Suppressor macrophage treated with lipopolysaccharide for 4 hours (primary cell): ENCODE measurements at regions not wholly inside any gene's neighbourhood (a gene's known extent, or its start where the extent isn't known, plus 50 kb on each side); places are given as distances from the start of the nearest gene placed in this dataset.
A peak's percentile ranks its signal among the peaks of the same experiment; 100 is the strongest.
"Not testable (repeated sequence)": the region's sequence is repeated elsewhere in the genome, so short reads cannot be mapped to it uniquely, and the experiment has no call there.

Source experiments
- DNase-seq: peaks from one replicate; pipeline ENCODE4 v3.0.0-alpha.2; 2020

DNA sequence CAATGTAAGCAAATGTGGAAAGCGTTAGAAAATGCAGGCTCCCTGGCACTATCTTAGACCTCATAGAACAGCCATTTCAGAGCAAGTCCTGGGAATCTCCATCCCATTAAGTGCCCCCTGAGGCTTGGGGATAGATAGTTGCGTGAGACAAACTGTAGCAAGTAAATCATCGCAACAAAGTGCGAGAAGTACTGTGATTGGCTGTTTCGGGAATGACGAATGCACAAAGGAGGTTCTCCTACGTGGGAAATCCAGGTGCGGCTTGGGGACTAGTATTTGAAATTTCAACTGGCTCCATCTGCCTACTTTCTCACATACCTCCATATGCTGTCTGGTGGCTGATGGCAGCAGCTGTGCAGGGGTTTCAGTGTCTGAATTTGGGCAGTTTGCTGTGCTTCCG is 84.5 kb downstream of the PLEKHG1 start:
- no peak for DNase-seq

- DNase-seq = no peak
These were observed 85.2 kb downstream of the PLEKHG1 start for GRCh38 chr6:150684714-150685459.

GRCh38 chr6:150685860-150686259 is 86.2 kb downstream of the PLEKHG1 start:
- peak; percentile 40 for DNase-seq

- no peak for DNase-seq
These were observed 86.9 kb downstream of the PLEKHG1 start for GRCh38 chr6:150686566-150686965.

- no peak for DNase-seq
These were observed 87.8 kb downstream of the PLEKHG1 start for GRCh38 chr6:150687508-150687907.

DNA sequence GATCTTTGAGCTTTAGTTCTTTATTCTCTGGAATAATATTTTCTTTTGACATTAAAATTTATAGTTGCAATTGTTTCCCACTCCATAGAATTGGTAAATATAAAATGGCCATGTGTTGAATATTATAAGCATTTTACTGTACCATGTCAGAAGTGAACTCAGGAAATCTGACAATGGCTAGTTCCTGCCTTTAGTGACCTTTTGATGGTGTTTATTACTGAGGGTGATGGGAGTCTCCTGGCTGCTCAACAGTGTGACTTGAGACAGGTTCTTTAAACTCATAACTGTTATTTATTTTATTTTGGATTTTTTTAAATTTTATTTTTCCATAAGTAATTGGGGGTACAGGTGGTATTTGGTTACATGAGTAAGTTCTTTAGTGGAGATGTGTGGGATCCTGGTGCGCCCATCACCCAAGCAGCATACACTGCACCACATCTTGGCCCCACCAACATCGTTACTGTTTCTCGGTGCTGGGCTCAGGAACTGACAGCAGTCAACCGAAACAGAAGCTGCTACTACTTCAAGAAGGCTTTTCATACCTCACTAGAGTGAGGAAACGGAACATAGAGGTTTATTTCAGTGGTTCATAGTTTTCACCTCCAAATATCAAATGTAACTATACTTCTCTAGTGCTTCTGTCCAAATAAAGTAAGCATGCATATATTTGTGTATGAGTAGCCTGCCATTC is 90.4 kb downstream of the PLEKHG1 start:
- no peak for DNase-seq

- DNase-seq = no peak
These were observed 91.0 kb downstream of the PLEKHG1 start for GRCh38 chr6:150690681-150691080.

DNA sequence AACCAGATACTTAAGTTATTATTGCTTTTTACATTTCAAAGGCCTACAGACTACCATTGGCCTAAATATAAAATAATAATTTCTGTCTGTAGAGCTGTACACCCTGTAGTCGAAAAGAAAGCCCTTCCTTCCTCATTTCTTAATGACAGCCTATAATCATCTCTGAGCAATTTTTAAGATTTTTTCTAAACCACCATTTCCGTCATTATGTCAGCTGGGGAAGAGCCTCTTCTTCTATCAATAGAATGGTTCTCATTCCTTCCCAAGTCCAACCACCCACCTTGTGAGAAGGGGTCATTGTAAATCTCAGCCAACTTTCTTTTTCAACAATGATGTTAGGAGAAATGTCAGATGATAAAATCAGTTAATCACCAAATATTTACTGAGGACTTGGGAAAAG is 91.8 kb downstream of the PLEKHG1 start:
- DNase-seq = peak; percentile 46

GRCh38 chr6:150692604-150693003 is 92.9 kb downstream of the PLEKHG1 start:
- DNase-seq = no peak

- no peak for DNase-seq
These were observed 95.2 kb downstream of the PLEKHG1 start for GRCh38 chr6:150694889-150695288.

DNA sequence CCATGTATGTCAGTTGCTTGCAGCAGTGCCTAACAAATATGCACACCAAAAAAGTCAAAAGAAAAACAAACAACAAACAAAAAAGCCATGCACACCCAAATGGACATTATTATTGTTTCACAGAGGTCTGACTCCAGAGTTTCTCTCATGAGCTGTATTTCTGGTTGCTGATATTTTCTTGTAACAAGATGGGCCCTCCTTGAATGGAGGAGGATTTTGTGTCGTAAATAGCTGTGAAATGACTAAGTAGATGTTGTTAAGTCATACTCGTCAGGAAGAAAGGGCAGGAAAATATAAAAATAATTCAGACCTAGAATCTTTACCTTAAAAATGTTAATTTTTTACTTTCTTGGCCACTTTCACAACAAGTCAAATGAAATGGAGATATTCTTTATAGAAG is 96.0 kb downstream of the PLEKHG1 start:
- no peak for DNase-seq

DNA sequence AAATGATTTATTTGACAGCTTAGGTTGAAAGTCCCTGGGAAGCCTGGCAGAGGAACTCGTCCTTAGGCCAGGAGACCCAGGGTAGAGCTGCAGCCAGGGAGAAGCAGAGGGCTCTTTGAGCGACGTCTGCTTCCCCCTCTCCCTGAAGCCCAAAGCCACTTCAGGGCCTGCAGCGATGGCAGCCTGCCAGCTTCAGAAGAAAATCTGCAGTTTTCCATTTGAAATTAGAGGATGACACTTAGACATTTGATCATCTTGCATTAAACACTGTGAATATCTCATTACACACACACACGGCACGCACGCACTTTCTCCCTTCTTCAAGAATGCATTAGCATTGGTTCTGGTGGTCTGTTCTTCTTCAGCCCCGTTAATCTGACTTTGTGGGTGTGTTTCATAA is 96.5 kb downstream of the PLEKHG1 start:
- no peak for DNase-seq

- not testable (repeated sequence) for DNase-seq
These were observed 97.2 kb downstream of the PLEKHG1 start for GRCh38 chr6:150696918-150697317.

DNA sequence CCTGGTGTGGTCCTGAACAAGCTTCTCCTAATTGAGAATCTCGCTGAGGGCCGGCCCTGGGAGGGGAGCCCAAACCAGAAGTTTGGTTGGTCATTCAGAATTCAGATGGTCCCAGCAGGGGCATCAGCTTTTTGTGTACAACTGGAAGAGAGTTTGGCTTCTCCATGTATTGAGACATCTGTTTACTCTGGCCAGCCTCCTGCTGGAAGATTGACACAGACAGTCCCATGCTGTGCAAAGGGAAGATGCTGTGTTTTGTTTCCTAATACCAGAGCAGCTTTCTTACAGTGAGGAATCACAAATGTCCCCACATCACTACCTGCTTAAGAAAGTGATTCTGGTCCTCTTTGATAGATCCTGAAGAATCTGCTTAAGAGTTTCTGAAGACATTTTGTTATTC is 97.8 kb downstream of the PLEKHG1 start:
- DNase-seq = no peak

- no peak for DNase-seq
These were observed 98.7 kb downstream of the PLEKHG1 start for GRCh38 chr6:150698391-150698790.

DNA sequence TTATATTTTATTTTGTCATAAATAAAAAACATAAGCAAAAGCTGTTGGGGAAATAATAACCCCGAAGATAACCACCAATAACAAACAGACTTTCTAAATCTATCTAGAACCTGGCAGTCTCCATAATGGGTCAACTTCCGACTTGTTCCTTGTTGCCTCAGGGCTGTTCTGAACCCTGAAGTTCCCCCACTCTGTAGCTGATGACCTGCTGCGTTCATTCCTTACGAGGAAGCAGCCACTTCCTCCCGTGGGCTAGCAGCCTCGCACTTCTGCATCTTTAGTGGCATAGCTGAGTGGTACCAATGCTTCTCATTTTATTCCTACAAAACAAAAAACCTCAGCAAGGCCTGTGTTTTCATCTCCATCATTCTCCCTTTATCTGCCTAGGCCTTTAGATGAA is 103.0 kb downstream of the PLEKHG1 start:
- DNase-seq = peak; percentile 55

DNA sequence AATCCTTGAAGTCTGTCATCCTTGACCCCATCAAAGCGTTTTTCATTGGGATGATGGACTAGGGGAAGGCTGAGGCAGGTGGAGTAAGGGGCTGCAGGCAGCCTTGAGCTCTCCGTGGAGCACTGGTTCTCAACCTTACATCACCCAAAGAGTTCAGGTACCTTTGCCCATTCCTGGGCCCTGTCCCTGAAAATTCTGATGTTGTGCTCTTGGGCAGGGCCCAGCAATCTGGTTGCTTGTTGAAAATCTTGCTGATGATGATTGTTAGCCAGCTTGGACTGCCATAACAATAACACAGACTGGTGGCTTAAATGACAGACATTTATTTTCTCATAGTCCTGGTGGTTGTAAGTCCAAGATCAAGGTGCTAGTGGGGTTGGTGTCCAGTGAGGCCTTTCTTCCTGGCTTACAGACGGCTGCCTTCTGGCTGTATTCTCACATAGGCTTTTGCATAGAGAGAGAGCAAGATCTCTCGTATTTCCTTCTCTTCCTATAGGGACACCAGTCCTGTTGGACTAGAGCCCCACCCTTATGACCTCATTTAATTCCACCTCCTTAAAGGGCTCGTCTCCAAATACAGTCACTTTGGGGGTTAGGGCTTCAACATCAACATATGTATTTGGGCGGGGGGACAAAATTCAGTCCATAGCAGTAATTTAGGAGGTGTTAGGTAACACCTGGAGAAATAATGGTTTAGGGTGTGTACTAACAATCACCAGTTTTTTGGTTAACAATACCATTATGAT is 104.9 kb downstream of the PLEKHG1 start:
- DNase-seq = no peak

DNA sequence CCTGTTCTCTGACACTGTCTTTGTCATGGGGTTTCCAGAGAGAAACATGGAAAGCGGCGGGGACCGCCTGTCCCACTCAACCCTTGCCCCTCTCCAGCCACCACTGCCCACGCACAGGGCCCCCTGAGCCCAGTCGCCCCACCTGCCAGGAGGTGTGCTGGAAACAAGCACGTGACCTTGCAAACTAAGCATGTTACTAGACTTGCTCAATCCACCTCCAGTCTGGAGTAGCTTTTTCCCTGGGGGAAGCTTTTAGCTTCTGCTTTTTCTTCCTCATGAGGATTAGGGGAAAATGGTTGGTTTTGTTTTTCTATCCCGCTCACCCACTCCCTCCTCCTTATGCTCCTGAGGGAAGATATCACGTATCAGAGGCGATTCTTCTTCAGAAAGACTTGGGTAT is 105.7 kb downstream of the PLEKHG1 start:
- no peak for DNase-seq

GRCh38 chr6:150710236-150710635 is 110.6 kb downstream of the PLEKHG1 start:
- no peak for DNase-seq

GRCh38 chr6:150711061-150711460 is 111.4 kb downstream of the PLEKHG1 start:
- no peak for DNase-seq

DNA sequence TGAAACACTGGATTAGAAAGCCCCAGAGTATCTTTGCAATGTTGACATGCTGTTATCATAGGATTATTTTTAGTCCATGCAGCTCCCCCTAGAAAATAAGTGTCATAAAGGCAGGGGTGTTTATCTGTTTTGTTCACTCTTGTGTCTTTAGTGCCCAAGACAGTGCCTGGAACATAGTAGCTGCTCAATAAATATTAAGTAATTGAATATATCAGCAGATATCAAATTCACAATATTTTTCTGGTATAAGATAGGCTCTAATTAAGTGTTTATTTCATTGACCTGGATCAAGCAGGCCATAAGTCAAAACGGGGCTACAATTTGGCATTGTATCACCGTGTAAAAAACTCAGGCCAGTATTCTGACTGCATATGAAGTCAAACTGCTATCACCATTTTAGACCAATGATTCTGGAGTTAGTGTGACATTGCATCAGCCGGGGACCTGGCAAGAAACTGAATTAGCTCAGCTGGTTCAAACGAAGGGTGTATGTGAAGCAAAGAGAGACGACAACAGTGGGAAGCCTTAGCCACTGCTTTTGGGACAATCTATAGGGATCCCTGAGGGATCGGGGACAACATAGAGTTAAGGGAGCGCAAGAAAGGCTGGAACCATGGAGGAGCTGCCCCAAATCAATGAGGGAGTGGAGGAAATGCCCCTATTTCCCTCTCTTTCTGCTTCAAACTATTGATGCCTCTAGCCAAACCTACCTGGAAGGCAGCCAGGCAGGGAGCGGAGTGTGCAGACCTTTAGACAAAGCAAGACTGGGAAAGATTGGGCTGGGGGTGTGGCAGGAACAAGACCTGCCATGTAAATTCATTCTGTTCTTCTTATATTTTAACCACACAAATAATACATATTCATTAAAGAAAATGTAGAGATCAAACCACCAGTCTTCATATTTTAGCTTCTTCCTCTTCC is 112.2 kb downstream of the PLEKHG1 start:
- DNase-seq = no peak

DNA sequence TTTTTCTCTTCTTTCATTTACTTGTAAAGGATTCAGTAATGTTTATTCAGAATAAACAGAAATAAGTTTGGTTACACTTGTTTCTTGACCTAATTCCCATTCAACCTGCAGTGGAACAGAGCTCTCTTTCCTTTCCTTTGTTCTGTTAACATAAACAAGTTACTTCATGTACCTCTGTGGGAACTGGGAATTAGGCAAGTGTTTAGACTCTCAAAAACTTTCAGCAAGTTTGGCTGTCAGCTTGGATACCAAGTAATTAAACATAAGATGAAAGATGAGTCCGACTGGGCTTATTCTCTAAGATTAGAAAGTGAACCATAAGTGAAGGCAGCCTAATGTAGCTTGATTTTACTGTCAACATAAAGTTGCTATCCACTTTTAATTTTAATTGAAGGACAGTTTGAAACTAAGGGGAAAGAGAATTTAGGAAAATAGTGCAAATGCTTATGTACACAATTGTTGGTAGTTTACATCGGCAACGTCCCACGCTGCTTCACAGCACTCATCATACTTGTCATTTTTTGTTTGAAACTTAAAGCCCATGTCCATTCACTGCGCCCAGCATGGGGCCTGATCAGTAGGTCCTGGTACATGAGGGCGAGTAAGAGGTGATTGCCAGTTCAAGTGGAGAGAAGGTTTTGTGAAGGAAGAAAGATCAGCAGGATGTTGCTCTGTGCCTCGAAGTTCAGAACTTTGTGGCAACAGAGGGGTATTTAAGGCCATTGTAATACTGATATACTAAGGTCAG is 113.0 kb downstream of the PLEKHG1 start:
- DNase-seq = no peak
